Muscle of back (tissue), 3 donors: ENCODE measurements at regions not wholly inside any gene's neighbourhood (a gene's known extent, or its start where the extent isn't known, plus 50 kb on each side); places are given as distances from the start of the nearest gene placed in this dataset.
"Not testable (repeated sequence)": the region's sequence is repeated elsewhere in the genome, so short reads cannot be mapped to it uniquely, and the experiment has no call there.

ENCODE experiments used
- DNase-seq, 3 donors: peaks; one replicate each; pipeline versions ENCODE4 v3.0.0 to v3.0.0-alpha.2; 2013

DNA sequence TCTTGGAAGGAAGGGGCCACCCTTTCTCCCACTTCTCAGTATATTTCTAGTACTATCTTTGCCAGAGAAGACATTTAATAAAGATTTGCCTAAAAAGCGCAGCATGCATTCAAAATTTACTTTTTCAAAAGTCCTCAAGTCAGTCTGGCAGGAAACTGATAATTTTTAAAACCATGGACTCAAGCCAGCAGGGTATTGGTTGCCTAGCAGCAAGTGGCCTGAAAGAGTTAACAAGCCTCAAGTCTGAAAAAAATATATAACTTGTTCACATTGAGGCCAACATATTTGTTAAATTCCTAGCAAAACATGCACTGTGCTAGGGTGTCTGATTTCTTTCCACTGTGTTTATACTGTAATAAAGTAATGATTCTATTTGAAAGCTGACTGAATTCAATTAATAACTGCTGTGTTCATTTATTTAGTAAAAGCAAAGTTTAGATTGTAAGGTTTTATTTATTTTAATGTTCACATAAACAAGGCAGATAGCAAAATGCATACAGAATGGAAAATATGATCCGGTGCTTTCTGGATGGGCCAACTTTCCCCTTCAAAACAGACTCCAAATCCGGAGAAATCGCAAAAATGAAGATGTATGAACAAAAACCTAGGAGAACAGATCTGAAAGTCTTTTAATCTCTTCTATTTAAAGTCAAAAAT lies 218.5 kb upstream of the FGF13 start:
- peak; percentile 28 to 67 (median 29) for DNase-seq

DNA sequence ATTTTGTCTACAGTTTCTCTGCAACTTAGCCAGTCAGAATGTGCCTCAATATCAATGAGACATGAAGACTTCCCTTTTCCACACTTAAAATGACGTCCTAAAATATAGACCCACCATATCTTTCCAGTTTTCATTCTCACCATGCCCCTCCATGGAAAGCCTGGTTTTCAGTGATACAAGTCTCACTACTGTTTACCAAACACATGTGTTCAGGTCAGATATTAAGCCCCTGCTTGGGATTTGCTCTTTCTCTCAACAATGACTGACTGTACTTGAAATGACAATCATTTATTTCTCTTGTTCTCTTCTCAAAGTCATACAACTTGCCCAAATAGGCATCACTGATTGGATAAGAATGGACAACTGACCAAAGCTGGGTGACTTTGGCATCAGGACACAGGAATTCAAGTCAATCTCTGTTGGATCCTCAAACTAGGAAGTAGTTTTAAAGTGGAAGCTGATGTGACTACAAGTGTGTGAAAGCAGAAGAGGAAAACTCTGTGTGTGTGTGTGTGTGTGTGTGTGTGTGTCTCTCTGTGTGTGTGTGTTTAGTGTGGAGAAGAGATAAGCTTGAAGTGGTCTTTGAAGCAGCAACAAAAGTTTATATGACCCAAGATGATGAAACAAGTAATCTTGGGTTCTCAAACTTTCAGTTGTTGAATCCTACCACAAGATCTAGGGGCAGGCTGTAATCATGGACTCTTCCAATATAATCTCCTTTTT lies 217.4 kb upstream of the FGF13 start:
- no peak for DNase-seq

- DNase-seq = peak in 1 of 3 donors; percentile 43
Observed at GRCh38 chrX:138925330-138925729, 213.8 kb upstream of the FGF13 start.

GRCh38 chrX:138923805-138924204 lies 212.3 kb upstream of the FGF13 start:
- DNase-seq = no peak

DNA sequence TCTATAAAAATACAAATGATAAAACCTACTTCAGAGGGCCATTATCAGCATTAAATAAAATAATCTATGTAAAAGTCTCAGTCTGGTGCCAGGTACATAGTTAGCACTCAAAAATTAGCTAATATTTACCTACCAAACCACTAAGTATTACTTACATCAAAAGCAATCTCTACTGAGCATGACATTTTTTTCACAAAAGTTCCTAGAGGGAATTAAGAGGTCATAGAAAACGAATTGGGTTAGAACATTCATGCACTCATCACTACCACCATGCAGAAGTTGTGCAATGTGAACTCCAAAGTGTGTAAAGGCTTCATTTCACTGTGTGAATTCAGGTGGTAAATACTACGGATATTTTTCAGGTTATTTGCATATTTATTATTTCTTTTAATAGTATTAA lies 209.5 kb upstream of the FGF13 start:
- DNase-seq = no peak

DNA sequence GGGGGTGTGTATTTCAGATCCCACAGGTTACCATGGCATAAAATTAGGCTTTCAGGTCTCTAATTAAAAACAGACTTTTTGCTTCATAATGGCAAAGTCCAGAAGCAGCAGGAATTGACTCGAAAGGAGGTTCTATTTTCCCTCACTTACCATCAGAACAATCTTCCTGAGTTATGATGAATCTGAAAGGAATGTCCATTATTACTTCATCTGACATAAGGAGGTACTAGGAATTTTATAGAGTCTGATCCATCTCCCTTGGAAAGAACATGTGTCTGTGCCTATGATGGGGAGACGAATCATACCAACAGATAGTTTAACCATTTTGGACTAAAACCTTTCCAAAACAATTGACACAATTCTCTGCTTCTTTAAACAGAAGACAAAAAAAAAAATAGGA lies 206.3 kb upstream of the FGF13 start:
- DNase-seq = peak; percentile 2 to 31 (median 21)

GRCh38 chrX:138914767-138915166 lies 203.2 kb upstream of the FGF13 start:
- DNase-seq = no peak

- DNase-seq = no peak
Observed at GRCh38 chrX:138908577-138908976, 197.1 kb upstream of the FGF13 start.

GRCh38 chrX:138897621-138898492 lies 186.3 kb upstream of the FGF13 start:
- no peak for DNase-seq

- no peak for DNase-seq
Observed at GRCh38 chrX:138890491-138890890, 179.0 kb upstream of the FGF13 start.

GRCh38 chrX:138889149-138889548 lies 177.6 kb upstream of the FGF13 start:
- no peak for DNase-seq

GRCh38 chrX:138886769-138887168 lies 175.3 kb upstream of the FGF13 start:
- peak in 1 of 3 donors; percentile 6 for DNase-seq

DNA sequence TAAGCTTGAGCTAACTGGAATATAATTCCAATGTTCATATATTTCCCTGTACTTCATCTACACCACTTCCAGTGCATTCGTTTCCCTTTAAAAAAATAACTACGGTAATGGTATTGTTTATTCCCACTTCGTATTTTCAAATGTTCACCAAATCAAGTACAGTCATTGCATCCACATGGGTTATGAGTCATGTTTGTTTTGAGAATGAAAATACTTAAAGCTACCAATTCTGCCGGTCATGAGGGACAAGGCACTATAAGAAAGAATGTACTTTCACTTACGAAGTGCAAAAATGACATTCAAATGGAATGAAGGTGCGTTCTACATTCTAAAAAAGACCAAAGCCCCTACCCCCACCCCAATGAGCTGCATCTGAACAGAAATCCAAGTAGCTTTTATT lies 174.4 kb upstream of the FGF13 start:
- no peak for DNase-seq

DNA sequence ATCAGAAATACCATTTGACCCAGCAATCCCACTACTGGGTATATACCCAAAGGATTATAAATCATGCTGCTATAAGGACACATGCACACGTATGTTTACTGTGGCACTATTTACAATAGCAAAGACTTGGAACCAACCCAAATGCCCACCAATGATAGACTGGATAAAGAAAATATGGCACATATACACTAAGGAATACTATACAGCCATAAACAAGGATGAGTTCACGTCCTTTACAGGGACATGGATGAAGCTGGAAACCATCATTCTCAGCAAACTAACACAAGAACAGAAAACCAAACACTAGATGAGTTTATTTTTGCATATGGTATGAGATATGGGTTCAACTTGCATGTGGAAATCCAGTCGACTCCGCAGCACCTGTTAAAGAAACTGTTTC lies 168.8 kb upstream of the FGF13 start:
- not testable (repeated sequence) for DNase-seq

DNA sequence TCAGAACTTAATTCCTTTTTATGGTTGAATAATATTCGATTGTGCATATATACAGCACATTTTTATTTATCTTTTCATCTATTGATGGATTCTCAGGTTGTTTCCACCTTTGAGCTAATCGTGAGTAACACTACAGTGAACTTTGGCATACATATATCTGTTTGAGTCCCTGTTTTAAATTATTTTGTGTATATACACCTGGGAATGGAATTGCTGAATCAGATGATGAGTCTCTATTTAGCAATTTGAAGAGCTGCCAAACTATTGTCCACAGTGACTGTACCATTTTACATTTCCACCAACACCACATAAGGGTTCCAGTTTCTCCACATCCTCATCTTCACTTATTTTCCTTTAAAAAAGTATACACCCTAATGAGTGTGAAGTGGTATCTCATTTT lies 166.2 kb upstream of the FGF13 start:
- no peak for DNase-seq

- no peak for DNase-seq
Observed at GRCh38 chrX:138875472-138875871, 164.0 kb upstream of the FGF13 start.

DNA sequence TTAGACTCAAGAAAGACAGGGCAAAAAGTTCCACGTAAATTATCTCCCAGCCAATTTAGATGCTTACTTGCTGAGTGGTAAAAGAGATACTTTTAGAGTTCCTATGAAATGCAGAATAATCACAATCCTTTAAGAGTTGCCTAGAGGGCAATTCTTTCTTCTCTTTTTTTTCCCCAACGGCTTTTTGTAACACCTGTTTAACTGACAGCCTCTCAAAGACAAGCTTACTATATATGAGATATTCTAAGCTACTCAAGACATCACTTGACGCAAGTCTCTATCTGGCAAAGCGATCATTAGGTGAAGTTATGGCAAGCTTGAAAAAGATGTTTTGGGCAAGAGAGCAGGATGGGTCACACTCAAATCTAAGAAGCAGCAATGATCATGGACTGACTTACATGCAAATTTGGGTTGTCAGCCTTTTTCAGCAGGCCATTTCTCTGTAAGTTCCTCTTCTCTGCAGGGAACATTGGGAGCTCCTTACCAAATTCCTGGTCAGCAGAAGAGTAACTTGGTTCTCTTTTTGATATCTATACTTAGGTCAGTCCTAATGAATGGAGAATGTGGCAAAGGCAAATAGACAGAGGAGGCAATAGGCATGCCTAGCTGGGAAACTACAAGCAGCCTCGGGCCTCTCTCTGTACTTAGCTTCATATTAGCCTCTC lies 162.9 kb upstream of the FGF13 start:
- no peak for DNase-seq

DNA sequence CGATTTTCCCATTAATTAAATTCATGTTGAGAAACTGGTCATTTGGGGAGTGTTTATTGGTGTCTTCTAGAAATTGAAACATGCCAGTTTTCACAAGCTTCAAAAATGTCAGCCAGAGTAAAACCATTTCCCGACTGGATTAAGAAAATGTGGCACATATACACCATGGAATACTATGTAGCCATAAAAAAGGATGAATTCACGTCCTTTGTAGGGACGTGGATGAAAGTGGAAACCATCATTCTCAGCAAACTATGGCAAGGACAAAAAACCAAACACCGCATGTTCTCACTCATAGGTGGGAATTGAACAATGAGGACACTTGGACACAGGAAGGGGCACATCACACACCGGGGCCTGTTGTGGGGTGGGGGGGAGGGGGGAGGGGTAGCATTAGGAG lies 162.1 kb upstream of the FGF13 start:
- not testable (repeated sequence) for DNase-seq

- no peak for DNase-seq
Observed at GRCh38 chrX:138872537-138872936, 161.0 kb upstream of the FGF13 start.

- no peak for DNase-seq
Observed at GRCh38 chrX:138871739-138872138, 160.2 kb upstream of the FGF13 start.

- DNase-seq = no peak
Observed at GRCh38 chrX:138866643-138867042, 155.1 kb upstream of the FGF13 start.

- no peak for DNase-seq
Observed at GRCh38 chrX:138865093-138865649, 153.7 kb upstream of the FGF13 start.
